GM12873 (cell line): ENCODE measurements at regions not wholly inside any gene's neighbourhood (a gene's known extent, or its start where the extent isn't known, plus 50 kb on each side); places are given as distances from the start of the nearest gene placed in this dataset.

Experiments
- CTCF ChIP-seq: IDR thresholded peaks from 2 replicates; pipeline ENCODE4 v1.5.1; 2012; ENCODE audit warnings: low read depth, mild to moderate bottlenecking, moderate library complexity, low read length, control low read depth; ENCODE audit not compliant: insufficient read depth; ENCODE audit errors: missing control alignments

GRCh38 chr11:115056514-115056913 lies 378.2 kb downstream of the NXPE2 start:
- no peak for TF ChIP-seq CTCF

GRCh38 chr11:115060840-115061239 lies 382.5 kb downstream of the NXPE2 start:
- no peak for TF ChIP-seq CTCF

- no peak for TF ChIP-seq CTCF
Measured at GRCh38 chr11:115065314-115065713, 387.0 kb downstream of the NXPE2 start.

- TF ChIP-seq CTCF = no peak
Measured at GRCh38 chr11:115065830-115066664, 387.7 kb downstream of the NXPE2 start.

GRCh38 chr11:115067471-115067870 lies 389.1 kb downstream of the NXPE2 start:
- TF ChIP-seq CTCF = no peak

GRCh38 chr11:115067900-115068530 lies 389.7 kb downstream of the NXPE2 start:
- no peak for TF ChIP-seq CTCF

- no peak for TF ChIP-seq CTCF
Measured at GRCh38 chr11:115069599-115069998, 391.3 kb downstream of the NXPE2 start.
